NCI-H1694 treated with DMSO at 0.1 percent for 48 hours (cell line): ENCODE measurements at regions not wholly inside any gene's neighbourhood (a gene's known extent, or its start where the extent isn't known, plus 50 kb on each side); places are given as distances from the start of the nearest gene placed in this dataset.

ENCODE experiments used
- DNase-seq: peaks from one replicate; lab custom pipeline; 2025; lab: John Stamatoyannopoulos, UW

DNA sequence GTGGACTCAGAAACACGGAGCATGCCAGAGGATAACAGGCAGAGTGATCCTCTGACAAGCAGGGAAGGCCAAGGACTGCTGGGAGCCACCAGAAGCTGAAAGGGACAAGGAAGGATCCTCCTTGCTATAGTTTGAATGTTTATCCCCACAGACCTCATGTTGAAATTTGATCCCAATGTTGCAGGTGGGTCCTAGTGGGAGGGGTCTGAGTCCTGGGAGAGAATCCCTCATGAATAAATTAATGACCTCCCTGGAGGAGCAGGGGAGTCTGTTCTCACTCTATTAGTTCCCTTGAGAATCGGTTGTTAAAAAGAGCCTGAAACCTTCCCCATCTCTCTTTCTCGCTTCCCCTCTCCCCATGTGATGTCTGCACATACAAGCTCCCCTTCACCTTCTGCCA, 124.4 kb downstream of the FBXO15 start:
- DNase-seq, result no peak

DNA sequence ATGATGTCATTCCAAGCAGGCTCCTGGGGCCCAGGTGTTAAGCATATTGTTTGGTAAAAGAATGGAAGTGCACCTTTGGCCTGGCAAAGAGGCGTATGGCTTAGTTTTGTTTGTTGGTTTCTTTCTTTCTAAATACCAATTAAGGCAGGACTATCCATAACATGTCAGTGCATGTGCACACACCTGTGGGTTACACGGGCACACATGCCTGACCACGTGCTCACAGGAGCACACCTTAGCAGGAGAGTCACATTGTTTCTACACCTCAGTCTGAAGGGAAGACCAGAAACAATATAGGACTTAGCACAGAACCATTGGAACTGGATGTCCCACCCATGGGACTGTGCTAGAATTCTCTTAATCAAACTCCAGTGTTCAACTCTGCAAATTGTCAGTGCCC, 127.8 kb downstream of the FBXO15 start:
- DNase-seq, result no peak

DNA sequence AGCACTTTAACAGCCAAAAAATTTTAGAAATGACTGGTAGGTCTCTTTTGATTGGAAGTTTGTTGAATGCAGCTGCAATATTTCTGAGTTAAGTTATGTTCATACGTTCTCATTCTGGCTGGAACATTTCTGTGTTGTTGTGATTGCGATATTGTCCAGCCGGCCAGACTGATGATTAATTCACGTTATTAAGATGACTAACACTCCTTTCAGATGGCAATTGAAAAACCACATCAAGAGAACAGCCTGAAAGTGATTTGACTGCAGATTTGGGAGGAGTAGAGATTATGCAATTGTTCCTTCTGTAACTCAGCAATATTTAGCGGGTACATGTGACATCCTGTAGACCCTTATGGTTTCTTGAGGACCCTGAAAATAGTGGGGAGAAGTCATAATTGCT, 133.7 kb downstream of the FBXO15 start:
- no peak for DNase-seq

DNA sequence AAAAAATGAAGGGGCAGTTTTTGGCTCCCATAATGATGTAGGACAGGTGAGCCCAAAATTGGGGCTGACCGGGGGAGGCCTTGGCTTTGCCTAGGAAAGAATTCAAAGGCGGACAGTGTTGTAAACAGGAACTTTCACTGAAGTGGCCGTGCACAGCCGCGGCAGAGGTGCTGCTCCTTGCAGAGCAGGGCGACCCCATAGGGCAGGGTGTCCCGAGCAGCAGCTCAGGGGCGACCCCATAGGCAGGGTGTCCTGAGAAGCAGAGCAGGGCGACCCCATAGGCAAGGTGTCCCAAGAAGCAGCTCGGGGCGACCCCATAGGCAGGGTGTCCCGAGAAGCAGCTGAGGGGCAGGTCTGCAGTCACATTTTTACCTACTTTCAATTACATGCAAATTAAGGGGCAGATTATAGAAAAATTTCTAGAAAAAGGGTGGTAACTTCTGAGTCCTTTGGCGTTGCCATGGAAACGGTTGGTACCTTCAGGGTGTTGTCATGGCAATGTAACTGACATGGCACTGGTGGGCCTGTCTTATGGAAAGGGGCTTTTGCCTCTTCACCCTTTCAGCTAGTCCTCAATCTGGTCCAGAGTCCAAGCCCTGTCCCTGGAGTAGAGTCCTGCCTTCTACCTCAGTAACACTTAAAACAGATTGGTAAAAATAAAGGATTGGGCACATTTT, 134.5 kb downstream of the FBXO15 start:
- no peak for DNase-seq

DNA sequence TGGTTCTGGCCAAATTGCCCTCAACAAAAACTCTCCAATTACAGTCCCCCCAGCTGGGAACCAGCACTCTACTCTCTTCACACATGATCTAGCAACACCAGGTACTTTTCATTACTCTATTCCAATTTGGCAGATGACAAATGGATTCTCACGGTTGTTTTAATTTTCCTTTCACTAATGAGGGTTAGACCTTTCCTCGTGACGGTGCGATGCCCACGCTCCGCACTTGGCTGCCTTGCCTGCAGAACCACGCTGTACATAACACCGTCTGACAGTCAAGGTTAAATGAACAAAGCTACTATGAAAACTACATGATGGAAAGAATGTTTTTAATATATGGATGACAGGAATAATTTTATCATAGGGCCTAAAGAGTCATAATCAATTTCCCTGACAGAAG, 141.5 kb downstream of the FBXO15 start:
- no peak for DNase-seq

DNA sequence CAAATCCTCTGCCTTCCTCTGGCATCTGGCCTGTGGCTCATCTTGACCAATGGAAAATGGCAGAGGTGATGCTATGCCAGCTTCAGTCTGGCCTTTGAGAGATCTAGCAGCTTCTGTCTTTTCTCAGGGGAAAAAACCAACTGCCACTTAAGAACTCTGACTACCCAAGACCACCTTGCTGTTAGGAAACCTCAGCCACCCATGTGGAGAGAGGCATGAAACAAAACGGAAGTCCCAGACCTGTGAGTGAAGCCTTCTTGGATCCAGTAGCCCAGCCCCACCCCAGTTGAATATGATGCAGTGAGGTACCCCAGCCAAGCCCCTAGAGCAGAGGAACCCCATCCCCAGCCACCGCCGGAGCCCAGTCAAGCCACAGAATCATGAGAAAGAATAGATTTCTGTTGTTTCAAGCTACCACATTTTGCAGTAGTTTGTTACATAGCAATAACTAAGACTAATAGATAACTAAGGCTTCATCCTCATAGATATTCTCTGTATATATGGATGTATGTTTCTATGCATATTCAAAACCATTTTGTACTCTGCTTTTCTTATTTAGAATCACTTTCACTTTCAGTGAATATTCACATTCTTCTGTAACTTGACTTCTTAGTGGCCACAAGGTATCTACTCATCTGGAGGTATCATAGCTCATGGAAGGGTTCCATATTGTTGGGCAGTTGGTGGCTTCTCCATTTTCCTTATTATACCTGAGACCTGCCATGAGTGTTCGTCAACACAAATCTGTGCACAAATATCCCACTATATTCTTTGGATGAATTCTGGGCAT, 142.1 kb downstream of the FBXO15 start:
- no peak for DNase-seq

DNA sequence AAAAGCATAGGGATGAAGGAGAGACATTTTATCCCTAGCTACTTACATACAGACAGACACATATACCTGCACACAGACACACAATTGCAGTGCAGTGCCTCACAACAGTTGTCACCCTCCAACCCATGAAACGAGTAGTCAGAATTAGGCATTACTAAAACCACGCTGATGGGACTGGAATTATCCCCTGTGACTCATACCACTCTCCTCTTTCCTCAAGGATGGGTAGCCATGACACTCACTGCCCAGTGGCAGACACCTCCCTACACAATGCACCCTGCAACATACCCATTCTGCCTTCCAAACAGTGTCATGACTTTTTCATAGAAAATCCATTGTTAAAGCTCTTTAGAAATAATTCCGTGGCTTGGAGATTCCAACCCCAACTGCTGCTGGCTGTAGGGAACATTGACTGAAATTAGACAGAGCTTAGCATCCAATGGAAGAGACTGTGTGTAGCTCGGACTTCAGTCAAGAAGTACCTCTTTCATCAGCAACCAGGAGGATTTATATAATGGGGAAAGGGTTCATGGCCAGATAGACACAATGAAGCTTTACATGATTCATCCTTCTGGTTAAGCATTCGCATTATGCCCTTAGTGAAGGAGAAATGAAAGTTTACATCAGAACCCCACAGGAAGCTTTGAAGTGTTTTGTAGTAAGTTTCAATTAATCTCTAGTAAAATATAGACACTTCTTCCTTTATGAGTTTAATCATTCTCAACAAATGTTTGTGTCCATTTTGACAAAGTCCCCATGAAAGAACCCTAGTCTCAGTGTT, 155.2 kb downstream of the FBXO15 start:
- no peak for DNase-seq

DNA sequence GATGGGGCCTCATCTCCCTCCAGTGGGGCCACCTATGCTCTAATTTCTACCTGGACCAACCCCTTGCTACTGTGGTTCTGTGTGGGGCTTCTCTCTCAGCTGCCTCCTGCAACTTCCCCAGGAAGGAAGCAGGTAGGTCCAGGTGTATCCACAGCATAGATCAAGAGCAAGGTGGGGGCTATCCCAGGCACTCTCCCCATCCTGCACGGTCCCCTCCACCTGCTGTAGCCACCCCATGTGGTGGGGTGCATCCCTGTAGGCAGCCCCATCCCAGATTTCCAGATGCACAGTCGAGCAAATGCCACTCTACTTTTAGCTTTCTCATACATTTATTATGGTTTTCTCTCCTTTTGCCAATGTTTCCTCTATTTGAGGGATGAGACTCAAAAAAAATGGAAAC, 156.1 kb downstream of the FBXO15 start:
- DNase-seq, result no peak

DNA sequence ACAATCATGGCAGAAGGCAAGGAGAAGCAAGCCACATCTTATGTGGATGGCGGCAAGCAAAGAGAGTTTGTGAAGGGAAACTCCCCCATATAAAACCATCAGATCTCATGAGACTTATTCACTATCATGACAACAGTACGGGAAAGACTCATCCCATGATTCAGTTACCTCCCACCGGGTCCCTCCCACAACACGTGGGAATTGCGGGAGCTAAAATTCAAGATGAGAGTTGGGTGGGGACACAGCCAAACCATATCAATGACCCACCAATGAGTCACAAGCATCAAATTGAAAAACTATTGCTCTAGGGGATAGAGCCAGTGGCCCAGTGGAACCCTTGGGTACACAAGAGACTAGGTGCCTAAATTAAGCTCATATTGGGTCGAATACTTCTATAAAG, 157.4 kb downstream of the FBXO15 start:
- DNase-seq, result no peak

DNA sequence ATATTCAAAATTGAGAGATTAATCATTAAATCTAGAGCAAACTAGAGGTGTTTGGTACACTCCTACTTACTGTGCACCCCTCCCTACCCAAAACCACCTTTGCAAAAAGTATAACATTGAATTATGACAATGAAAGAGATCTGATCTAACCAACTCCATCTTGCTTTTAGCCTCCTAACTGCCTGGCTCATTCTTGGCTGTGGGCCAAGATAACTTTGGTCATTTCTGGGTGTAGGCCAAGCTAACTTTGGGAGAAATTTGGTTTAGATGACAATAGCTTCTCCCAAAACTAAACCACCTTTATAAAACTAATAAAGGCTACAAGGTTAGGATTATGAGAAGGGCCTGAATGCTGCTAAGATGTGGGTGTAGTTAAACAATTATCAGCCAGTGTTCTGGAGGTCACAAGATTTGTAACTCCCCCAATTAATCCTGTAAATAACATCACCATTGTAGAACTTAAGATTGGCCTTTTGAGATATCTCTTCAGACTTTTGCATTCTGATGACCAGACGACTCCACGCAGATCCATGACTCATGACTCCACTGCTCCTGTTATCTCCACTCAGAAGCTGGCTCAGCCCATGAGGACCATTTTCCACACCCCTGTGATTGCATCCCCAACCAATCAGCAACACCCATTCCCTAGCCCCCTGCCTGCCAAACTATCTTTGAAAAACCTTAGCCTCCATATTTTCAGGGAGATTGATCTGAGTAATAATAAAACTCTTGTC, 160.2 kb downstream of the FBXO15 start:
- DNase-seq, result no peak

DNA sequence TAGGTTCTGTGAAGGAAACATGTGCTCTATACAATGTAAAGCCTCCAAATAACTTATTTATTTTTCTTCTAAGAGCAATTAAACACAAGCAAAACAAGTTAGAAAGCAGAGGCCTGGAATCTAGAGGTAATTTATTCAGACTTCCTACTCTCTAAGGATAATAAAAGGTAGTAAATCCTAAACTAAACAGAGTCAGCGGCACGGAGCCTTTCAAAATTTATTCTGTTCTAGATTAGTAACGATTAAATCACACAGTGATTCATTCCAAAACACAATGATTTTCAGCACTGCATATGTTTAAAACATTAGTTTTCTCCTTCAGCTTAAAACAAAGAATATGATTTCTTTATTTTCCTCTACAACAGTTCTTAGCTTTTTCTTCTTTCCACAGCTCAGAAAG, 160.9 kb downstream of the FBXO15 start:
- no peak for DNase-seq

DNA sequence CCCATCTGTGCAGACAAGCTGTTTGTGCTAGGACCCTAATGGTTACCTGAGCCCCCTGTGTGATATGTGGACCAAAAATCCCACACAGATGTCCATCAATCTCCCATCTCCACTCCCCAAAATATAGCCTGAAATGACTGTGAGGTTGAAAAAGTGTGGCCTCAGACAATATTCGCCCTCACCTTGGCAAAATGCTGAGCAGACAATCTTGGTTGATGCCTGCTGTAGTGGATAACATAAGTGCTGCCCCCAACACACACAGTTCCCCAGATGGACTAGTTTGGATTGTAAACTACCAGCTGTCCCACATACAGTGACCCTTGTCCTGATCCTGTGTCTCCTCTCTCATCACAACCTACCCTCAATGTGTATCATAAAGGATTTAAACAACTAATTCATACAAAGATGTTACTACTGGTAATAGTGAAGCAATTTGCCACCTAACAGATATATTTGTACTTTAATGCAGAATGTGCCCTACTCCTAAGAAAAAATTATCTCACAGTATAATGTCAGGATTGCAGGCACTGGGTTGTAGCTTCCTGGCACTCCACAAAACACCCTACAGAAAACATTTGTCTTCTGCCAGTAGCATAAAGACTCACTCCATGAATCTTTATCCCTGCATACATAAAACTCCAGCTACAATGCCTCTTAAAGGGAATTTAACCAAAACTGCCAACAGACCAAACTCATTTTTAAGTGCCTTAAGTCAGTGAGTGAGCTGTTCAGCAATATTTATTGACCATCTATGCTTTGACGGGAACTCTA, 161.6 kb downstream of the FBXO15 start:
- DNase-seq, result no peak

DNA sequence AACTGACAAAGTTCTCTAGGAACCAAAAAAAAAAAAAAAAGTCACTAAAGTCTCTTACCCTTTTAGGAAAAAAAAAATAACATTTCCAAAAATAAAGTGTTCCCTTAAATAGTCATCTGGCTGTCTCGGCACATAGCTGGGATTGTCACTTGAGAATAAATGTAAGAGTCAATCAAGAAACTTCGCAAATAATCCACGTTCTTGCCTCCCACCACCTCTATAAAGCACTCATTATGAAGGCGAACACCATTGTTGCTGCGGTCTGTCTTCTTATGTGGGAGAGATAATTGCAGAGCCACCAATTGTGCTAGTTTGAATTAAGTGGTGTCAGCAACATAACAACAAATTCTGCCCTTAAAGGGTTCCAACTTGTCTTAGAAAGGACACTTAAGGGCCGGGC, 163.7 kb downstream of the FBXO15 start:
- no peak for DNase-seq

DNA sequence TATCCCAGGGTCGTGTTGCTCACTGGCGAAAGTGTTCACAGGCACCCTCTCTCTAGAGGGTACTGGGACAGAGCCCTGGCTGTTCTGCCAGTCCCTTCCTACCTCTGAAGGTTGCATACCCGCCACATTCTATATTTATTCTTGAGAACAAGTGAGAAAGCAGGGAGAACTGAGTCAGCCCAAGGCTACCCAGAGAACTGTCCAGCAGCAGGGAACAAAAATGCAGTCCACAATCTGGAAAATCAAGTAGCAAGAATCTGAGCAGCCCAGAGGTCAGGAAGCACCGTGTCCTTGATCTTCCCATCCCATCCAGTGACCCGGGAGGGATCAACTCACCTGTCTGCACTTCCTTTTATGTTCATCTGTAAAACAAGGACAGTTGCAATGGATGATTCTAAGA, 164.1 kb downstream of the FBXO15 start:
- DNase-seq, result no peak

DNA sequence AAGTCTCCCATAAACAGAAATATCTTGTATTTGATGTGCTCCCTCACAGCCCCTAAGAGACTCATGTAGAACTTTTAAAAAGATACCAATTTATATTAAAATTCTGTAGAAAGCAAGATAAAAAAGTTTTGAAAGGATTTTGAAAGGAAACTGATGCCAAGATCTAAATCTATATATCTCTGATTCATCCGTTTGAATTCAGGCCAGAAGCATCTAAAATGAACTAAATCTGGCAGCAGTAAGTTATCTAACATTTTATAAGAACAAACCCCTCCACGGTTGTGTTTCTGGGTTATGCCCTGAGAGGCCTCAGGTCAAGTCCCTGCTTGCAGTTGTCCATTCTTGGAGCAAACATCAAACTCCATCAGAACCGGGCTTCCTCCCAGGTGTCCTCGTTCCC, 165.8 kb downstream of the FBXO15 start:
- no peak for DNase-seq

DNA sequence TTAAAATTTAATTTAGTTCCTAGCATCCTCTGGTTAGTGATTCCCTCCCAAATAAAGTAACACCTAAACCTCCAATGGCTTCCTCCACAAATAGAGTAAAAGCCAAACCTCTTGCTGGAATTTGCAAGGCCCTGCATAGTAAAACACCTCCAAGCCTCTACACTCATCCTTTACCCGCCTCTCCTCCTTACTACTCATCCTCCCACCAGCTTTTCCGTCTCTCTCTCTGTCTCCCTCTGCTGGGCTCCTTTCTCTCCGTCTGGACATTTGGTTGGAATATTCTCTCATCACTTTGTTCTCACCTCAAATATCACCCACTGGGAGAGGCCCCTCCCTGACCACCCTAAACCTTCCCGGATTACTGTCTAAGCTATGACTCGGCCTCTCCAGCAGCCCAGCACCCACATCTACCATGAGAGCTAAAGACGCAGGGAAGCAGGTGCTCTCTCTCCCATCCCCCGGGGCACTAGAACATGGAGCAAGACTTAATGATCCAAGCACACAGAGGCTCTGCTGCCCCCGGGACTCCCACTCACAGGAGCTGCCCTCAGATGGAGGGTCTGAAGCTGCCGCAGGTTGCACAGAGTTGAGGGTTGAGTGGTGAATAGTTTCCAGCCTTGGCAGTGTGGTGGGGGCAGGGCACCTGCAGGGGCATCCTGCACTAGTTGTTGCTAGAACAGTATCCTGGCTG, 167.2 kb downstream of the FBXO15 start:
- no peak for DNase-seq

DNA sequence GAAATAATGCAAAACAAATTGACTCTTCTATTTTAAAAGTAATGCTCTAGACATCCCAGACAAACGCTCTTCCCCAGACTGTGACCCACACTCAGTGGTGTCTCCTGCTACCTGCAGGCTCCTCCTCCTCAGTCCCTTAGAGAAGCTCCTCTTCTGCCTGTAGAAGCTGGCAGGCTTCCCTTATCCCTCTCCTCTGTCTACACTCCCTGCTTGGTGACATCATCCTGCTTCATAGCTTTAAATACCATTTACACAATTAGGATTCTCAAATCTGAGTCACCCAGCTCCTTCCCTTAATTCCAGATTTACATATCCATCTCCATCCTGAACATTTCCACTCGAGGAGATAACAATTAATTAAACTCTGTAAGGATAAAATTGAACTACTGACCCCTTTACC, 167.9 kb downstream of the FBXO15 start:
- no peak for DNase-seq

DNA sequence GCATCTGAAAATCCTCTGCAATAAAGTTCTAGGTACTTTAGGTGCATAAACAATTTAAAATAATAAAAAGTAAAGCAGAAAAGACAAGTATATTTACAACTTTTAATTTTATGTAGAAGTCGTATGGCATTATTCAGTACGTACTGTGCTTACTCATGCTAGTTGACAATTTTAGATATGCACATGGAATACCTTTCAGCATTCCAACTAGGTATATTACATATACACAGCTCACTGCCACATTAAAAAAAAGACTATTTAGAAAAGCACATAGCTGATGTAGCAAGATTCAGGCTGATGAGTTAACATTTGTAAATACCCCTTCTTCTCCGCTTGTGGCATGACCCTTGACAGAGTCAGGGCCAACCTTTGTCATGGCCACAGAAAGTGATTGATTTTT, 171.2 kb downstream of the FBXO15 start:
- no peak for DNase-seq

DNA sequence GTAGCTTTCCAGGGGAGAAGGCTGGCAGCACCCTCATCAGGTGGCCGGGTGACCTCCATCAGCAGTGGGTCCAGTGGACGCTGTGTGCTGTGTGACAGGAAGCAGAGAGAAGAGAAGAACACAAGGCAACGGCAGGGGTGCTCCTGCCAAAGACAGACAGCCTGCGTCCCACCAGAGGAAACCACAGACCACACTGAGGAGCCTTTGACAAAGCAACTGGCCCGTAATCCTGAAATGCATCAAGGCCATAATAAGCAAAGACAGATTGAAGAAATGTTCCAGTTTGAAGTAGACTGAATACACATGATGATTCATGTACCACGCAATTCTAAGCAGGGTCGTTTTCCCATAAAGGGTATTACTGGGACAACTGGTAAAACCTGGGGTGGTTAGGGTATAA, 172.4 kb downstream of the FBXO15 start:
- no peak for DNase-seq

DNA sequence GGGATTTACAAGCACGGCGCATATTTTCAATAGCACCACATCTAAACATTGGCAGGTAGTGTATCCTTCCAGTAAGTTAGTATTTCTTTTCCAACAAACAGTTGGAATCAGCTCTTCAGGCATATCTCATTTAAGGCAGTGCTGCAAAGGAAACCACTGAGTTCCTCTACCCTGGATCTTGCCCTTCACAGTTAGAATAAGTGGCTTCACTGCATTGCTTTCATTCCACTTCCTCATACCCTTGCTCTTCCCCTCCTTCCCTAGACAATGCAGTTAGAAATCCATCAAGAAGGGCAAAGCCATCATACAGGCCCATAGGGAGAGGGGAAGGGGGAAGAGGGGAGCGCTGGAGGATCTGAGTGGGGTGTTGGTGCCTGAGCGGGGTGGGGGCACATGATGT, 173.7 kb downstream of the FBXO15 start:
- DNase-seq, result no peak

DNA sequence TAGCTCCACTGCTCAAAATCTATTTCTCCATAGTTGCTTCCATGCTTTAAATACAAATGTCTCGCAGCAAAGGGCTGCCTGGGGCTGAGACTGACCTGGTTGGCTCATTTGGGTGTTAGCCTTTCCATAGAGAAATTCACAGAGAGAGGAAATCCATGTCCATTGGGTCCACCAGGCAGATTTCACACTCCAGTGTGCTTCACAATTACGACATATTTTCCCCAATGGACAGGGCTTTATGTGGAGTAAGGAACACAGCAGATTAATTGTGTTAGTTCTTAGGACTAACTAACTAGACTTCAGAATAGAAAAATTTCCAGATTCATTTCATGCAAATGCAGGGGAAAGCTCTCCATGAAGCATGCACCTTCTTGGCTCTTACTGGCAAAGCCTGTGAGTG, 180.7 kb downstream of the FBXO15 start:
- no peak for DNase-seq
